OCI-LY7 (cell line): ENCODE measurements at regions not wholly inside any gene's neighbourhood (a gene's known extent, or its start where the extent isn't known, plus 50 kb on each side); places are given as distances from the start of the nearest gene placed in this dataset.

Source experiments
- BruUV-seq: library from RNA; stranded (reverse); fragments of 400-500 nt; replicated peaks from 2 replicates; lab custom pipeline; 2021; lab: Mats Ljungman, UMichigan
- CTCF ChIA-PET: fragments of 300-600 bp; sonication (Branson Sonifier 250); formaldehyde crosslinking; loops from one replicate; lab custom pipeline; 2022; ENCODE audit warnings: antibody characterized with exemption; ENCODE audit not compliant: unreplicated experiment; lab: Charles Lee
- POLR2A ChIA-PET: fragments of 300-600 bp; sonication (Branson Sonifier 250); formaldehyde crosslinking; loops from one replicate; lab custom pipeline; 2022; ENCODE audit warnings: antibody characterized with exemption; lab: Charles Lee
- DNase-seq: peaks from one replicate; pipeline ENCODE4 v3.0.0-alpha.2; 2015; ENCODE audit warnings: low spot score
- H2AFZ ChIP-seq: fragments of 200-600 bp; sonication (generic), shearing (Covaris generic); 2 replicates; pipeline ENCODE4 v1.6.1; 2014; ENCODE audit warnings: mild to moderate bottlenecking, antibody characterized with exemption, low read length, moderate library complexity
- H3K27ac ChIP-seq: fragments of 200-600 bp; sonication (generic); 2 replicates; pipeline ENCODE4 v1.5.1; 2014; ENCODE audit warnings: mixed run types, low read depth, mild to moderate bottlenecking, moderate library complexity, low read length, inconsistent platforms; ENCODE audit not compliant: poor library complexity, severe bottlenecking
- H3K36me3 ChIP-seq: fragments of 200-600 bp; sonication (generic); 2 replicates; pipeline ENCODE4 v1.6.1; 2014; ENCODE audit warnings: mild to moderate bottlenecking, antibody characterized with exemption, low read length, moderate library complexity, mixed read lengths; ENCODE audit not compliant: insufficient read depth
- H3K4me1 ChIP-seq: fragments of 200-600 bp; sonication (generic); 2 replicates; pipeline ENCODE4 v1.5.1; 2014; ENCODE audit warnings: mild to moderate bottlenecking, low read length; ENCODE audit not compliant: insufficient read depth, poor library complexity, severe bottlenecking
- H3K4me2 ChIP-seq: fragments of 200-600 bp; sonication (generic); 2 replicates; pipeline ENCODE4 v1.6.1; 2014; ENCODE audit warnings: mild to moderate bottlenecking, low read length
- H3K4me3 ChIP-seq: fragments of 200-600 bp; sonication (generic); 2 replicates; pipeline ENCODE4 v1.5.1; 2014; ENCODE audit warnings: mild to moderate bottlenecking, low read depth, low read length; ENCODE audit not compliant: poor library complexity, severe bottlenecking
- H3K79me2 ChIP-seq: fragments of 200-600 bp; sonication (generic); 2 replicates; pipeline ENCODE4 v1.6.1; 2016; ENCODE audit warnings: low read depth, mild to moderate bottlenecking, low read length, moderate library complexity, mixed read lengths; ENCODE audit not compliant: insufficient read depth
- H3K9me2 ChIP-seq: fragments of 200-600 bp; sonication (generic); 2 replicates; pipeline ENCODE4 v1.6.1; 2016; ENCODE audit warnings: mild to moderate bottlenecking, low read length, mixed read lengths; ENCODE audit not compliant: insufficient read depth
- H3K9me3 ChIP-seq: fragments of 200-600 bp; sonication (generic); 2 replicates; pipeline ENCODE4 v1.6.1; 2014; ENCODE audit warnings: mild to moderate bottlenecking, mixed run types, low read length, mixed read lengths
- H4K20me1 ChIP-seq: fragments of 200-600 bp; sonication (generic); 2 replicates; pipeline ENCODE4 v1.6.1; 2014; ENCODE audit warnings: mild to moderate bottlenecking, antibody characterized with exemption, low read length, moderate library complexity, mixed read lengths; ENCODE audit not compliant: insufficient read depth
- EZH2phosphoT487 ChIP-seq: fragments of 200-600 bp; sonication (generic); IDR thresholded peaks from 2 replicates; pipeline ENCODE4 v1.6.1; 2018; ENCODE audit warnings: low read depth, borderline replicate concordance, mild to moderate bottlenecking, mixed run types, antibody characterized with exemption, low read length, moderate library complexity, mixed read lengths
- intact Hi-C: fragments of 100-400 bp; cut with micrococcal nuclease; formaldehyde crosslinking; loops from one replicate; pipeline ENCODE4 v1.10.0; 2022; ENCODE audit not compliant: unreplicated experiment
- TF ChIP-seq, protein P1 (sequence below): fragments of 200-600 bp; sonication (generic); conservative IDR thresholded peaks from 2 replicates; pipeline ENCODE4 v1.5.1; 2014; ENCODE audit warnings: mild to moderate bottlenecking, antibody characterized with exemption, low read length, moderate library complexity, mixed read lengths

DNA sequence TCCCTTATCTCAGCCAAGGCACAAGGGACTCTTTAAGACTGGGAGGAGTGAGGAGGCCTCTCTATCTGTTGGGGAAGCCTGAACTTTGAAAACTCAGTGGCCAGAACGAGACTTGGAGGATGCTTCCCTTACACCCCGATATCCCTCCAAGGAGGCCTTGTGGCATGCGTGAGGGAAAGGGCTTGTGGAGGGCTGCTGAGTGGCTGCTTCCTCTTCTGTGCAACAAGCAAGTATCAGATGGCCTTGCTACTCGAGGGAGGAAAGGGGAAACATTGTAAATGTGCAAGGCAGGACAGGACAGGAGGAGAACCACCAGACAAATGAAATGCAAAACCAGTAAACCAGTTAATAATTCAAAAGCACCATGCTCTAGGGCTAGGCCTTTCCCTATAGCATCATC is 306.5 kb upstream of the MAP3K7 start:
- Histone ChIP-seq H3K4me1 (no peaks in the 10 kb centered on the region), H3K79me2 (no peaks in the 10 kb centered on the region), H4K20me1 (no peaks in the 10 kb centered on the region), H3K4me3 (no peak overlapping the region), H3K36me3 (no peaks in the 10 kb centered on the region), H3K27ac (no peak overlapping the region), H3K9me2 (no peaks in the 10 kb centered on the region), H2AFZ (no peak overlapping the region), H3K9me3 (no peaks in the 10 kb centered on the region), H3K4me2 (no peak overlapping the region)
- no peak for DNase-seq
- intact Hi-C loops, result no loop called here
- TF ChIP-seq EZH2phosphoT487, result no peak
- TF ChIP-seq, protein P1, sequence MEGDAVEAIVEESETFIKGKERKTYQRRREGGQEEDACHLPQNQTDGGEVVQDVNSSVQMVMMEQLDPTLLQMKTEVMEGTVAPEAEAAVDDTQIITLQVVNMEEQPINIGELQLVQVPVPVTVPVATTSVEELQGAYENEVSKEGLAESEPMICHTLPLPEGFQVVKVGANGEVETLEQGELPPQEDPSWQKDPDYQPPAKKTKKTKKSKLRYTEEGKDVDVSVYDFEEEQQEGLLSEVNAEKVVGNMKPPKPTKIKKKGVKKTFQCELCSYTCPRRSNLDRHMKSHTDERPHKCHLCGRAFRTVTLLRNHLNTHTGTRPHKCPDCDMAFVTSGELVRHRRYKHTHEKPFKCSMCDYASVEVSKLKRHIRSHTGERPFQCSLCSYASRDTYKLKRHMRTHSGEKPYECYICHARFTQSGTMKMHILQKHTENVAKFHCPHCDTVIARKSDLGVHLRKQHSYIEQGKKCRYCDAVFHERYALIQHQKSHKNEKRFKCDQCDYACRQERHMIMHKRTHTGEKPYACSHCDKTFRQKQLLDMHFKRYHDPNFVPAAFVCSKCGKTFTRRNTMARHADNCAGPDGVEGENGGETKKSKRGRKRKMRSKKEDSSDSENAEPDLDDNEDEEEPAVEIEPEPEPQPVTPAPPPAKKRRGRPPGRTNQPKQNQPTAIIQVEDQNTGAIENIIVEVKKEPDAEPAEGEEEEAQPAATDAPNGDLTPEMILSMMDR, result no peak
- ChIA-PET CTCF (no interaction called here), POLR2A (no interaction called here)
- no TSS peak for BruUV-seq

DNA sequence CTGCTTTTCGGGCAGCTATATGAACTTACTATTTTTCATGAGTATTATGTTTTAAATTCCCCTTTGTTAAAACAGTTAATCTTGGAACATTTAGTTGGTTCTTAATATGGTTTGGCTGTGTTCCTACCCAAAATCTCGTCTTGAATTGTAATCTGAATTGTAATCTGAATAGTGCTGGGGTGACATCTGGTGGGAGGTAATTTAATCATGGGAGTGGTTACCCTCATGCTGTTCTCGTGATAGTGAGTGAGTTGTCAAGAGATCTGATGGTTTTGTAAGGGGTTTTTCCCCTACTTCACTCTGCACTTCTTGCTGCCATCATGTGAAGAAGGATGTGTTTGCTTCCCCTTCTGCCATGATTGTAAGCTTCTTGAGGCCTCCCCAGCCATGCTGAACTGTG is 305.4 kb upstream of the MAP3K7 start:
- intact Hi-C loops, result no loop called here
- ChIA-PET CTCF (no interaction called here), POLR2A (no interaction called here)
- Histone ChIP-seq H3K27ac (no peak overlapping the region), H3K4me3 (no peak overlapping the region), H3K4me2 (no peak overlapping the region), H3K79me2 (no peaks in the 10 kb centered on the region), H3K36me3 (no peaks in the 10 kb centered on the region), H4K20me1 (no peaks in the 10 kb centered on the region), H3K9me2 (no peaks in the 10 kb centered on the region), H3K4me1 (no peaks in the 10 kb centered on the region), H2AFZ (no peak overlapping the region), H3K9me3 (no peaks in the 10 kb centered on the region)
- BruUV-seq, result no TSS peak
- TF ChIP-seq EZH2phosphoT487, result no peak
- TF ChIP-seq, protein P1, result no peak
- no peak for DNase-seq

DNA sequence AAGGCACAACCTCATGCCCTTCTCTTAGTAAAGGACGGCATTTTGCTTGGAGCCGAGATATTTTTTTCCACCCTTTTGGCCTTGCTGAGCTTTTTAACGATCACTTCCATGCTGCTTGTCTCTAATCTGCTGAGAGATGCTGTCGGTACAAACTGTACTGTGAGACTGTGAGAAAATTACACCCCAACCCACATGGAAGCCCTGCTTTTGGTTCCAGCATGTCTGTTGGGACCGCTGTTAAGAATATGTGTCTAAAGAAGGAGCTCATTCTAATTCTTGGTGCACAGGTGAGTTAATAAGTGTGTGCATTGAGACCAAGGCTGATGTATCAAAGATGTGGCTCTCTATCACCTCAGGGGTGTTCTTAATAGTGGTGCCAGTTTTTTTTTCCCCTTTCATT is 304.5 kb upstream of the MAP3K7 start:
- Histone ChIP-seq H3K4me1 (no peaks in the 10 kb centered on the region), H3K9me3 (no peaks in the 10 kb centered on the region), H3K36me3 (no peaks in the 10 kb centered on the region), H3K4me2 (no peak overlapping the region), H3K79me2 (no peaks in the 10 kb centered on the region), H4K20me1 (no peaks in the 10 kb centered on the region), H3K9me2 (no peaks in the 10 kb centered on the region), H2AFZ (no peak overlapping the region), H3K4me3 (no peak overlapping the region), H3K27ac (no peak overlapping the region)
- DNase-seq, result no peak
- ChIA-PET CTCF (no interaction called here), POLR2A (no interaction called here)
- TF ChIP-seq, protein P1, result no peak
- no peak for TF ChIP-seq EZH2phosphoT487
- BruUV-seq, result no TSS peak
- intact Hi-C loops, result no loop called here
